Endothelial cell of umbilical vein (primary cell): ENCODE measurements at regions not wholly inside any gene's neighbourhood (a gene's known extent, or its start where the extent isn't known, plus 50 kb on each side); places are given as distances from the start of the nearest gene placed in this dataset.

ENCODE experiments used
- BruUV-seq: library from RNA; stranded (reverse); fragments of 400-500 nt; replicated peaks from 2 replicates; lab custom pipeline; 2021; lab: Mats Ljungman, UMichigan
- CTCF ChIA-PET: fragments of 300-600, 350-600 bp; sonication (Branson Sonifier 250); formaldehyde crosslinking; loops from one replicate; lab custom pipeline; 2021; ENCODE audit warnings: antibody characterized with exemption, inconsistent platforms; lab: Charles Lee
- POLR2A ChIA-PET: fragments of 300-600, 350-600 bp; sonication (Branson Sonifier 250); formaldehyde crosslinking; loops from one replicate; lab custom pipeline; 2021; ENCODE audit warnings: antibody characterized with exemption, inconsistent platforms; lab: Charles Lee
- DNase-seq: peaks from one replicate; pipeline ENCODE4 v3.0.0-alpha.2; 2011; ENCODE audit warnings: low read depth, low spot score
- FAIRE-seq: peaks from 2 replicates; lab custom pipeline; 2011; peaks lifted over from hg19 to GRCh38; lab: Jason Lieb, UNC
- H2AFZ ChIP-seq: 2 replicates; pipeline ENCODE4 v1.6.0; 2012; ENCODE audit warnings: low read depth, low read length, control low read depth, inconsistent platforms
- H3K27ac ChIP-seq: 2 replicates; pipeline ENCODE4 v1.5.1; 2011; ENCODE audit warnings: low read depth, mild to moderate bottlenecking, control low read depth, low read length, moderate library complexity; ENCODE audit not compliant: insufficient read depth
- H3K27me3 ChIP-seq, 2 experiments: 2 replicates each; pipeline versions ENCODE4 v1.6.0 to v1.6.1; 2011; ENCODE audit warnings: low read length in 2 of 2, mixed read lengths in 1 of 2; ENCODE audit not compliant: control insufficient read depth in 2 of 2, insufficient read depth in 2 of 2
- H3K36me3 ChIP-seq, 2 experiments: 2 replicates in 1 of 2; 3 replicates in 1 of 2; pipeline ENCODE4 v1.5.1; 2011; ENCODE audit warnings: low read length in 2 of 2, mild to moderate bottlenecking in 1 of 2, moderate library complexity in 1 of 2; ENCODE audit not compliant: control insufficient read depth in 2 of 2, insufficient read depth in 2 of 2; ENCODE audit errors: extremely low read depth in 1 of 2
- H3K4me1 ChIP-seq: 3 replicates; pipeline ENCODE4 v1.5.1; 2011; ENCODE audit warnings: mild to moderate bottlenecking, low read length; ENCODE audit not compliant: control insufficient read depth, insufficient read depth; ENCODE audit errors: extremely low read depth
- H3K4me2 ChIP-seq: 2 replicates; pipeline ENCODE4 v1.6.1; 2011; ENCODE audit warnings: low read length, control low read depth, mixed read lengths; ENCODE audit not compliant: insufficient read depth
- H3K4me3 ChIP-seq, 3 experiments: fragments of 200-600 bp in 1 of 3; sonication (generic), shearing (Covaris generic) in 1 of 3; replicated peaks in 1 of 3; 2 replicates each; pipeline ENCODE4 v1.5.1; 2011 to 2016; ENCODE audit warnings: control low read depth in 3 of 3, low read length in 3 of 3, mild to moderate bottlenecking in 2 of 3, inconsistent platforms in 1 of 3, low read depth in 1 of 3, moderate library complexity in 1 of 3; ENCODE audit not compliant: insufficient read depth in 1 of 3
- H3K79me2 ChIP-seq: 2 replicates; pipeline ENCODE4 v1.6.0; 2012; ENCODE audit warnings: low read length, inconsistent platforms; ENCODE audit not compliant: control insufficient read depth, insufficient read depth
- H3K9ac ChIP-seq: replicated peaks from 2 replicates; pipeline ENCODE3; 2011; ENCODE audit warnings: low read length, control low read depth; ENCODE audit not compliant: insufficient read depth; ENCODE audit errors: extremely low read depth
- H3K9me1 ChIP-seq: replicated peaks from 3 replicates; pipeline ENCODE4 v1.6.0; 2011; ENCODE audit warnings: mild to moderate bottlenecking, low read length; ENCODE audit not compliant: control insufficient read depth, insufficient read depth; ENCODE audit errors: extremely low read depth
- H3K9me3 ChIP-seq: replicated peaks from 2 replicates; pipeline ENCODE4 v1.5.1; 2012; ENCODE audit warnings: low read length, inconsistent platforms; ENCODE audit not compliant: control insufficient read depth, insufficient read depth
- H4K20me1 ChIP-seq: replicated peaks from 2 replicates; pipeline ENCODE3; 2011; ENCODE audit warnings: mild to moderate bottlenecking, low read length; ENCODE audit not compliant: control insufficient read depth, insufficient read depth; ENCODE audit errors: extremely low read depth
- CTCF ChIP-seq, 2 donors: IDR thresholded peaks; 1 replicate in 1 of 2; 2 replicates in 1 of 2; pipeline ENCODE4 v1.5.1; 2011; ENCODE audit warnings: low read length in 2 of 2, mild to moderate bottlenecking in 2 of 2, moderate library complexity in 2 of 2, control low read depth in 1 of 2, inconsistent platforms in 1 of 2, low read depth in 1 of 2; ENCODE audit not compliant: insufficient read depth in 1 of 2; ENCODE audit errors: extremely low read depth in 1 of 2
- EZH2 ChIP-seq: IDR thresholded peaks from 2 replicates; pipeline ENCODE4 v1.6.1; 2012; ENCODE audit warnings: borderline replicate concordance, low read depth, mild to moderate bottlenecking, moderate library complexity, low read length, inconsistent platforms; ENCODE audit not compliant: severe bottlenecking
- FOS ChIP-seq: IDR thresholded peaks from 2 replicates; pipeline ENCODE4 v1.6.1; 2011; ENCODE audit warnings: mild to moderate bottlenecking, low read length, moderate library complexity, borderline replicate concordance; ENCODE audit not compliant: insufficient read depth
- GATA2 ChIP-seq: IDR thresholded peaks from 2 replicates; pipeline ENCODE4 v1.7.0; 2011; ENCODE audit warnings: low read depth, mild to moderate bottlenecking, moderate library complexity, mixed read lengths, low read length; ENCODE audit not compliant: insufficient read length, insufficient read depth
- JUN ChIP-seq: IDR thresholded peaks from 2 replicates; pipeline ENCODE4 v1.6.1; 2011; ENCODE audit warnings: borderline replicate concordance, low read depth; ENCODE audit not compliant: insufficient read length, insufficient read depth
- MAX ChIP-seq: IDR thresholded peaks from 2 replicates; pipeline ENCODE4 v1.6.1; 2011; ENCODE audit not compliant: insufficient read depth, insufficient read length
- MYC ChIP-seq: IDR thresholded peaks from one replicate; pipeline ENCODE4 v1.6.1; 2011; ENCODE audit warnings: mild to moderate bottlenecking, low read depth, low read length
- POLR2A ChIP-seq: IDR thresholded peaks from 2 replicates; pipeline ENCODE4 v1.6.1; 2012; ENCODE audit warnings: low read depth, mild to moderate bottlenecking, control low read depth, low read length
- POLR2AphosphoS5 ChIP-seq: IDR thresholded peaks from 2 replicates; pipeline ENCODE4 v1.6.1; 2012; ENCODE audit warnings: low read depth, mild to moderate bottlenecking, control low read depth, low read length, moderate library complexity; ENCODE audit not compliant: insufficient read depth
- dilution Hi-C: fragments of 300-500 bp; cut with MboI; formaldehyde crosslinking; loops from one replicate; pipeline ENCODE4 v1.15.0; 2019; ENCODE audit warnings: low sequenced_read_pairs; ENCODE audit not compliant: extremely low pct_ligation_motif_present
- intact Hi-C: fragments of 100-400 bp; cut with micrococcal nuclease; formaldehyde crosslinking; loops from one replicate; pipeline ENCODE4 v1.10.0; 2022

GRCh38 chr3:176058856-176059255, 1138.4 kb downstream of the TBL1XR1 start:
- BruUV-seq = no TSS peak
- TF ChIP-seq FOS = no peak
- no peak for TF ChIP-seq POLR2A
- no peak for TF ChIP-seq MYC
- no peak for TF ChIP-seq EZH2
- TF ChIP-seq JUN = no peak
- TF ChIP-seq MAX = no peak
- no peak for TF ChIP-seq POLR2AphosphoS5
- TF ChIP-seq CTCF (IDR thresholded peaks at IDR 0.05; ENCODE audit: extremely low read depth in 1 of 2, insufficient read depth in 1 of 2, low read depth in 1 of 2, low read length in 2 of 2) = no peak
- no peak for TF ChIP-seq GATA2
- Histone ChIP-seq H3K36me3 (no peaks in the 10 kb centered on the region), H3K79me2 (no peaks in the 10 kb centered on the region), H3K9ac (no peak overlapping the region), H3K27me3 (no peaks in the 10 kb centered on the region), H3K4me1 (no peaks in the 10 kb centered on the region), H3K9me1 (no peaks in the 10 kb centered on the region), H3K4me2 (no peak overlapping the region), H3K27ac (no peak overlapping the region), H2AFZ (no peak overlapping the region), H4K20me1 (no peaks in the 10 kb centered on the region), H3K4me3 (no peak overlapping the region), H3K9me3 (no peaks in the 10 kb centered on the region)
- DNase-seq = no peak
- intact Hi-C loops (no loop called here), dilution Hi-C loops (no loop called here)
- no peak for FAIRE-seq
- POLR2A ChIA-PET = no interaction called here
- CTCF ChIA-PET = no interaction called here
